Spinal cord (tissue), 9 donors: ENCODE measurements at regions not wholly inside any gene's neighbourhood (a gene's known extent, or its start where the extent isn't known, plus 50 kb on each side); places are given as distances from the start of the nearest gene placed in this dataset.

Experiments used
- DNase-seq, 6 donors: peaks; one replicate each; pipeline versions ENCODE4 v3.0.0 to v3.0.0-alpha.2; 2013 to 2015; ENCODE audit warnings: low spot score in 6 of 6, low read depth in 4 of 6
- H3K27ac ChIP-seq: one replicate; pipeline ENCODE4 v1.5.1; 2013; ENCODE audit warnings: low read depth, low read length, control low read depth
- H3K27me3 ChIP-seq: one replicate; pipeline ENCODE4 v1.6.1; 2013; ENCODE audit warnings: low read length; ENCODE audit not compliant: control insufficient read depth, insufficient read depth
- H3K36me3 ChIP-seq: one replicate; pipeline ENCODE4 v1.6.1; 2013; ENCODE audit warnings: low read length; ENCODE audit not compliant: control insufficient read depth, insufficient read depth
- H3K4me1 ChIP-seq: one replicate; pipeline ENCODE4 v1.6.1; 2013; ENCODE audit warnings: low read length; ENCODE audit not compliant: control insufficient read depth, insufficient read depth
- H3K4me3 ChIP-seq: one replicate; pipeline ENCODE4 v1.5.1; 2013; ENCODE audit warnings: low read depth, low read length, control low read depth
- H3K9me3 ChIP-seq: one replicate; pipeline ENCODE4 v1.6.1; 2013; ENCODE audit warnings: low read length; ENCODE audit not compliant: control insufficient read depth, insufficient read depth
- WGBS: methylation state at CpG from one replicate; pipeline ENCODE4 v1.1.5; 2013; ENCODE audit warnings: missing lambda C conversion rate; ENCODE audit not compliant: insufficient coverage; 5-methylcytosine and 5-hydroxymethylcytosine counted together
- donor health status: healthy.

DNA sequence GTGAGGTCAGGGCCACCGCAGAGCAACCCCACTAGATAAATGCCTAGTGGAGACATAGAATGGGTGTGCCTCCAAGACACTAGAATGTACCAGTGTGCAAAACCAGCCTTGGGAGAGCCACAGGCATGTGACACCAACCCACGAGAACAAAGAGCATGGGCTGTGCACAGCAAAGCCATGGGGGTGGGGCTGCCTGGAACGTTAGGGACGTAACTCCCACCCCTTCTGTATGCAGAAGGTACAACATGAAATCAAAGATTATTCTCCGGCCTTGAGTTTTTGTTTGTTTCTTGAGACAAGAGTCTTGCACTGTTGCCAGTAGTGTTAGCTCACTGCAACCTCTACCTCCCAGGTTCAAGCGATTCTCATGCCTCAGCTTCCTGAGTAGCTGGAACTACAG is 99.5 kb downstream of the MID1IP1 start:
- DNase-seq, result no peak
- H3K4me3 ChIP-seq, result no peak overlapping the region
- 64% methylated on average over 4 of the region's 6 CpGs for WGBS
- peaks cover 2% of the 10 kb centered on the region for H3K27me3 ChIP-seq
- no peaks in the 10 kb centered on the region for H3K4me1 ChIP-seq
- H3K36me3 ChIP-seq, result no peaks in the 10 kb centered on the region
- no peak overlapping the region for H3K27ac ChIP-seq
- no peaks in the 10 kb centered on the region for H3K9me3 ChIP-seq

DNA sequence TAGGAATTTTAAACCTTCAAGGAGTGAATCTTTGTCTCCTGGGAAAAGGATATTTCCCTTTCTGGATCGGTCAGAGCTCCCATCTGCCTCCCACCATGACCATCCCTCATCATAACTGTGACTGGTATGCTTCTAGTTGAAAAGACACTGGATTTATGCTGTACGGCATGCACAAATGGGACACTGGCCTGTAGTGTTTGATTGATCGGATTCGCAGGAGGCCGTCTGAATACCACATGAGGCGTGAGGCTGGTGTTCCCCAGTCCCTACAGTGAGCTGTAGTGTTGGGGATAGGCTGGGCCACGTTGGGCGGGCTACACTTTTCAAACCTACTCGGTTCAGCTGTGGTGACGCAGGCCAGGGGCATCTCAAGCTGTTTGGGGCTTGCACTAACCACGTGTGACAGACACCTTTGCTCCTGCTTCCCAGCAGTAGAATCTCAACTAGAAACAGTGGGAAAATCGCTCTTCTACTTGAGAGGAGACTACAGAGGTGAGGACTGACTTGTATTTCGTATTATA is 101.8 kb downstream of the MID1IP1 start:
- 63% methylated on average over 9 of the region's 13 CpGs for WGBS

DNA sequence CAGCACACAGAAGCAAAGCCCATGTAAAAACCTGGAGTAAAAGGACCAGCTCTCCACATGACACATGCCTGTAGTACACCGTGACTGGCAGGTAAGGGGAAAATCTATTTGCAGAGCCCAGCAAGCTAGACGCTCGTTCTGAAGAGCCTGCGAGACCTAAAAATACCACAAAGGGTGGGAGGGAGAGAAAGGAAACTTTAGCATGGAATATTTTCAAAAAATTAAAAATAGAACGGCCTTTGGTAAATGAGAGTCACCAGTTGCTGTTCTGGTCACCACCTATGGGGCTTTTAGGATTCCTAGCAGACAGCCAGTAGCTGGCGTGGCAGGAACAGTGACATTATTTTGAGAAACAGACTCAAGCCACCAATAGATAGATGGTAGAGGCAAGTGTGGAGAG is 115.5 kb downstream of the MID1IP1 start:
- WGBS, result 79% methylated on average over 2 of the region's 6 CpGs
- Histone ChIP-seq H3K9me3 (no peaks in the 10 kb centered on the region), H3K27ac (no peak overlapping the region), H3K36me3 (no peaks in the 10 kb centered on the region), H3K4me1 (no peaks in the 10 kb centered on the region), H3K27me3 (no peaks in the 10 kb centered on the region), H3K4me3 (no peak overlapping the region)
- no peak for DNase-seq

More for the DNA sequence above, 101.8 kb downstream of the MID1IP1 start:
- DNase-seq, result peak in 1 of 6 donors; percentile 28
- Histone ChIP-seq H3K36me3 (no peaks in the 10 kb centered on the region), H3K27ac (no peak overlapping the region), H3K27me3 (no peaks in the 10 kb centered on the region), H3K4me1 (no peaks in the 10 kb centered on the region), H3K4me3 (no peak overlapping the region), H3K9me3 (no peaks in the 10 kb centered on the region)

DNA sequence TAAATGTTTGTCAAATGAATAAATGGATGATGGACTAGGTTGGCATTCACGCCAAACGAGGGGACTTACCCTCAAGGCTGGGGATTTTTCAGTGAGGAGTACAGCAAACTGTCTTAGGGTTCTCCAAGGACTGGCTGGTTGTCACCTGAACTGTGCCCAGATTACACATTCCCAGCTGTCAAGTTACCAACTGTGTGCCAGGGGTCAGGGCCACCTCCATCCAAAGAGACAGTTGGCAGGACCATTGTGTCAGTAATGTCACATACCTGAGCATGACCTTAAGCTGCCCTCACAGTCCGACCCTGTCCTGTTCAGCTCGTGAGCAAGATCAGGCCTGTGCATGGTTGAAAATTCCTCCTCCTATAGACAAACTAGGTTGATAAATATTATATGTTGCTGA is 116.7 kb downstream of the MID1IP1 start:
- Histone ChIP-seq H3K36me3 (no peaks in the 10 kb centered on the region), H3K4me1 (no peaks in the 10 kb centered on the region), H3K4me3 (no peak overlapping the region), H3K27me3 (no peaks in the 10 kb centered on the region), H3K27ac (no peak overlapping the region), H3K9me3 (no peaks in the 10 kb centered on the region)
- DNase-seq, result no peak
- 82% methylated on average over 2 of the region's 4 CpGs for WGBS

DNA sequence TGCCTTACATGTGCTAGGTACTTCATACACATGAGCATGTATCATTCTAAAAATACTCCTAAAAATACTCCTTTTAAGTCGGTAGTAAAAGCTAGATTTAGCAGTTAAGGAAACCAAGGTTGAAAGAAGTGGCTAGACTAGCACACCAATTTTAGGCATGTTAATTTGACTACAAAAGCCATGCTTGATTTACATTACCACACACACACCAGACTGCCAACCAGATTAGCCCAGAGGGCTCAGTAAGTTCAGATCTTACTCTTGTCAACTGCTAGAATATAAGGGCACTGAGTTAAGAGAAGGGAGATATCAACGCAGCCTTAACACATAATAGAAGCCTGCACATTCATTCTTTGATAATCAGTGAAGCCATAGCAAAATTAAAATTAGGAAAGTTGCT is 117.9 kb downstream of the MID1IP1 start:
- Histone ChIP-seq H3K4me1 (no peaks in the 10 kb centered on the region), H3K9me3 (no peaks in the 10 kb centered on the region)

DNA sequence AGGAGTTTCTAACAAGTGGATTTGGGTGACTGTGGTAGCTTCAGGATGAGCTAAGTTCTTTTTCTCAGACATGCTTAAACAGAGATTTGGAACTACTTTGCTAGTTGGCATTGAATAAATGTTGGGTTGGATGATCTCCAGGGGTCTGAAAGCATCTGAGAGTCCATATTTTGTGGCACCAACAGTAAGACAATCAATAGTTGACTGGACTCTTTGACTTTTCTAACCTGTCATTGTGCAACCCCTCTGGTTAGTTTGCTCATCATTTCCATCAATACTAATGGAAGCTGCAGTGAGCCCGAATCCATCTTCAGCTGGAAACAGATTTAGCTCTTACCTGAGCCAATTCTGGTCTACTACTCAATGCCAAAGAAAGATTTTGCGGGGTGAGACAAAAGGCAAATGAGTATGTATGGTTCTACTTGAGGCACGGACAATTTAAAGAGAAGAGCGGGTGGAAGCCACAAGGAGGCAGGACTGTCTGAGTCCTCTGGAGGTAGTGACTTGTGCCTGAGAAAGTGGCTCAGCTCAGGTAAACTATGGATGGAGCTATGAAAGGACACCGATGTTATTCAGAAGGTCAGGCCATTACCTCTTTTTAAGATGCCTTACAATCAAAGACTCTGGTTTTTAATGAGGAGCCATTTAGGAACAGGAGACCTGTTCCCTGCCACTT is 118.7 kb downstream of the MID1IP1 start:
- DNase-seq, result no peak
- no peaks in the 10 kb centered on the region for H3K9me3 ChIP-seq
- H3K4me1 ChIP-seq, result no peaks in the 10 kb centered on the region
- H3K27ac ChIP-seq, result no peak overlapping the region
- H3K4me3 ChIP-seq, result no peak overlapping the region
- WGBS, result 100% methylated on average over 1 of the region's 5 CpGs
- no peaks in the 10 kb centered on the region for H3K27me3 ChIP-seq
- H3K36me3 ChIP-seq, result no peaks in the 10 kb centered on the region

More for the DNA sequence above, 117.9 kb downstream of the MID1IP1 start:
- no CpG with 5 or more reads among the region's 2 CpGs for WGBS
- DNase-seq, result no peak
- H3K27me3 ChIP-seq, result no peaks in the 10 kb centered on the region
- H3K36me3 ChIP-seq, result no peaks in the 10 kb centered on the region
- H3K4me3 ChIP-seq, result no peak overlapping the region
- no peak overlapping the region for H3K27ac ChIP-seq

DNA sequence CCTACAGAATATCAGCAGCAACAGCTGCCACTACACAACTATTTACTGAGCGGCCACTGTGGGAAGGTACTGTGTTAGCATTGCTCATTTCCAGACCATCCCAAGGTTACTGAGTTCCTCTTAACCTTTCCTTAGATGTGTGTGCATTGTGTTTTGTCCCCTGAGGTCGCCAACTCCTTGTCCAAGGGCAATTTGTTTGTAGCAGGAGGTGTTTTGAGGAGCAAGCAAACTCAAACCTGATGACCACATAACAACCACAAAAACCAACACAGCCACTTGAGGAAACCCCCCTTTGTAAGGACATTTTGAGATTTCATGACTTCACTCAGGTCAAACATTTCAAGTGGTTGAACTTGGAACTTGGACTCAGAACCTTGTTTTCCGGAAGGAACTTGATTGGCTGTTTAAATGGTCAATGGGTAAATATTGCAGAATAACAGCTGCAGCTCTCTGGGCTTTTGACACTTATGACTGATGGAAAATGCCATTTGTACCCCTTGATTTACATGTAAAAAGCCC is 122.3 kb downstream of the MID1IP1 start:
- DNase-seq, result no peak
- Histone ChIP-seq H3K36me3 (no peaks in the 10 kb centered on the region), H3K27ac (no peak overlapping the region), H3K4me3 (no peak overlapping the region), H3K27me3 (no peaks in the 10 kb centered on the region), H3K9me3 (no peaks in the 10 kb centered on the region), H3K4me1 (no peaks in the 10 kb centered on the region)
- WGBS, result 80% methylated on average over 1 of the region's 3 CpGs

DNA sequence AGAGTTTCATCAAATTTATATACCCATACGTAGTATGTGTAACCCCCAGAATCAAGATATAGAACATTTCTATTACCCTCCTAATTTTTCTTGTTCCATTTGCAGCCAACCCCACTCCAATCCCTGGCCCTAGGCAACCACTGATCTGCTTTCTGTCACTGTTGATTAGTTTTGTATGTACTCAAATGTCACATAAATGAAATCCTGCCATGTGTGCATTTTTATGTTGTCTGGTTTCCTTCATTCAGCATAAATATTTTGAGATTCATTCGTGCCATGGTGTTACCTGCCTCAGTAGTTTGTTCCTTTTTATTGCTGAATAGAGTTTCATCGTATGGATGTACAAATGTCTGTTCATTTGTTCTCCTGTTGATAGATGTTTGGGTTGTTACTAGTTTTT is 126.3 kb downstream of the MID1IP1 start:
- WGBS, result 45% methylated on average over 2 of the region's 3 CpGs
- no peak for DNase-seq
- Histone ChIP-seq H3K4me3 (no peak overlapping the region), H3K27me3 (no peaks in the 10 kb centered on the region), H3K27ac (no peak overlapping the region), H3K4me1 (no peaks in the 10 kb centered on the region), H3K9me3 (no peaks in the 10 kb centered on the region), H3K36me3 (no peaks in the 10 kb centered on the region)

DNA sequence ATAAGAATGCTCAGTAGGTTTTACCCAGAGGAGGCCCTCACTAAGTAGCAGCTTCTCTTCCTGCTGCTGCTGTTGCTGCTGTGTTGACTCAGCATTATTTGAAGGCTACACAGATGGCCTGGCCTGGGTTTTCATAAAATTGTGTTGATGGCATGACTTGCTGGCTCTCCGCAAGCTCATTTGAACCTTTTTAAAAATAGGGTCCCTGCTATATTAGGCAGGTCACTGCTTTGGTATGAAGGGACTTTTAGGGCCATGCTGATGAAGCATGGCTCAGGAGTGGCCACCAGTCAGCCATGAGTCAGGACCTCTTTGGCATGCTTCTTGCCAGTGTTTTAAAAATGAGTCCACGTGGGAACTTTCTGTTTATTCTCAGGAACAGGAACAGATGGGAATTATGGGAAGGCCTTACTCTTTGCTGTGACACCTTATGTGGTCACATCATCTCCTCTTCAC is 128.7 kb downstream of the MID1IP1 start:
- Histone ChIP-seq H3K27ac (no peak overlapping the region), H3K27me3 (no peaks in the 10 kb centered on the region)

DNA sequence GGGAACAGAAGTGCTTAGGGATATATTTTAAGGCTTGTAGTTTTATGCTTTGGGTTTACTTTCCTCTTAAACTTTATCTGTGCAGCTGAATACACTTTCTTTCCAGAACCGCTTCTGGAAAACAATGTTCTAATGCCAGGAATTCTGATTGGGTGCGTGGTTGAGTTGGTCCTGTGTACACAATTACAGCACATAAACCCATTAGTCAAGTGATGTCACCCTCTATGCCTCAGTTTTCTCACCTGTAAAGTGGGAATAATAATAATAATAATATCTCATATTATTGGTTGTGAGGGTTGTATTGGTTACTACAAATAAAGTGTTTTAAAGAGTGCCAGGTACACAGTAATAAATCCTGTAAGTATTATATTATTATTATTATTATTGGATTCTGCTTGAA is 129.2 kb downstream of the MID1IP1 start:
- Histone ChIP-seq H3K4me3 (no peak overlapping the region), H3K4me1 (no peaks in the 10 kb centered on the region), H3K9me3 (no peaks in the 10 kb centered on the region), H3K27me3 (no peaks in the 10 kb centered on the region), H3K36me3 (no peaks in the 10 kb centered on the region), H3K27ac (no peak overlapping the region)
- no CpG with 5 or more reads among the region's 2 CpGs for WGBS
- DNase-seq, result no peak

More for the DNA sequence above, 128.7 kb downstream of the MID1IP1 start:
- H3K9me3 ChIP-seq, result no peaks in the 10 kb centered on the region
- H3K36me3 ChIP-seq, result no peaks in the 10 kb centered on the region
- no peak for DNase-seq
- 90% methylated on average over 1 of the region's 2 CpGs for WGBS
- H3K4me3 ChIP-seq, result no peak overlapping the region
- H3K4me1 ChIP-seq, result no peaks in the 10 kb centered on the region
